Smooth muscle cell (in vitro differentiated cells): ENCODE measurements at regions not wholly inside any gene's neighbourhood (a gene's known extent, or its start where the extent isn't known, plus 50 kb on each side); places are given as distances from the start of the nearest gene placed in this dataset.

ENCODE experiments used
- DNase-seq: peaks from one replicate; lab custom pipeline; 2025; ENCODE audit not compliant: unreplicated experiment; lab: John Stamatoyannopoulos, UW
- H2AFZ ChIP-seq: fragments of 200-600 bp; sonication (generic); 2 replicates; pipeline ENCODE4 v1.6.0; 2016; ENCODE audit warnings: antibody characterized with exemption, low read depth, mild to moderate bottlenecking
- H3F3A ChIP-seq: fragments of 200-600 bp; sonication (generic); 2 replicates; pipeline ENCODE4 v1.6.0; 2017; ENCODE audit warnings: antibody characterized with exemption, low read depth
- H3K27ac ChIP-seq: fragments of 200-600 bp; sonication (generic); 2 replicates; pipeline ENCODE4 v1.5.1; 2016; ENCODE audit warnings: low read depth, mild to moderate bottlenecking
- H3K27me3 ChIP-seq: fragments of 200-600 bp; sonication (generic); 2 replicates; pipeline ENCODE4 v1.6.1; 2016; ENCODE audit warnings: low read depth, mild to moderate bottlenecking
- H3K36me3 ChIP-seq: fragments of 200-600 bp; sonication (generic); 2 replicates; pipeline ENCODE4 v1.5.1; 2016; ENCODE audit warnings: low read depth
- H3K4me1 ChIP-seq: fragments of 200-600 bp; sonication (generic); 2 replicates; pipeline ENCODE4 v1.5.1; 2016; ENCODE audit warnings: low read depth
- H3K4me2 ChIP-seq: fragments of 200-600 bp; sonication (generic); 2 replicates; pipeline ENCODE4 v1.6.0; 2016; ENCODE audit warnings: mild to moderate bottlenecking
- H3K4me3 ChIP-seq: fragments of 200-600 bp; sonication (generic); 2 replicates; pipeline ENCODE4 v1.5.1; 2016; ENCODE audit warnings: mild to moderate bottlenecking
- H3K79me2 ChIP-seq: fragments of 200-600 bp; sonication (generic); 2 replicates; pipeline ENCODE4 v1.6.0; 2016; ENCODE audit warnings: low read depth, mild to moderate bottlenecking
- H3K9ac ChIP-seq: fragments of 200-600 bp; sonication (generic); 2 replicates; pipeline ENCODE4 v1.6.0; 2016; ENCODE audit warnings: low read depth
- H3K9me3 ChIP-seq: fragments of 200-600 bp; sonication (generic); replicated peaks from 2 replicates; pipeline ENCODE4 v1.5.1; 2016; ENCODE audit warnings: low read depth
- H4K20me1 ChIP-seq: fragments of 200-600 bp; sonication (generic); 2 replicates; pipeline ENCODE4 v1.6.0; 2016; ENCODE audit warnings: low read depth
- CTCF ChIP-seq: fragments of 200-600 bp; sonication (generic); IDR thresholded peaks from 2 replicates; pipeline ENCODE4 v1.5.1; 2017; ENCODE audit warnings: borderline replicate concordance, mild to moderate bottlenecking, antibody characterized with exemption; ENCODE audit not compliant: insufficient read depth, poor library complexity, severe bottlenecking
- WGBS: methylation state at CpG from one replicate; pipeline ENCODE4 v1.1.7; 2016; ENCODE audit warnings: low lambda C conversion rate; 5-methylcytosine and 5-hydroxymethylcytosine counted together

GRCh38 chr19:30799865-30800755, 427.9 kb downstream of the ZNF536 start:
- no peaks in the 10 kb centered on the region for H3K79me2 ChIP-seq
- H3K4me3 ChIP-seq = no peak overlapping the region
- H3K4me2 ChIP-seq = no peak overlapping the region
- TF ChIP-seq CTCF = peak; percentile 62
- no peak overlapping the region for H3K27ac ChIP-seq
- no peaks in the 10 kb centered on the region for H3K4me1 ChIP-seq
- no peaks in the 10 kb centered on the region for H4K20me1 ChIP-seq
- WGBS = 47% methylated on average over 22 of the region's 22 CpGs
- H3K9me3 ChIP-seq = no peaks in the 10 kb centered on the region
- H3F3A ChIP-seq = no peaks in the 10 kb centered on the region
- no peak overlapping the region for H2AFZ ChIP-seq
- no peak for DNase-seq
- peaks cover 10% of the 10 kb centered on the region for H3K27me3 ChIP-seq
- no peaks in the 10 kb centered on the region for H3K36me3 ChIP-seq
- no peak overlapping the region for H3K9ac ChIP-seq

- TF ChIP-seq CTCF = no peak
- H3K4me2 ChIP-seq = no peak overlapping the region
- no peaks in the 10 kb centered on the region for H3K36me3 ChIP-seq
- H3K79me2 ChIP-seq = no peaks in the 10 kb centered on the region
- peaks cover 25% of the 10 kb centered on the region for H3K27me3 ChIP-seq
- H3K4me3 ChIP-seq = no peak overlapping the region
- H3K27ac ChIP-seq = no peak overlapping the region
- no peaks in the 10 kb centered on the region for H4K20me1 ChIP-seq
- H3K9ac ChIP-seq = no peak overlapping the region
- H3F3A ChIP-seq = no peaks in the 10 kb centered on the region
- no peak overlapping the region for H2AFZ ChIP-seq
- 89% methylated on average over 5 of the region's 5 CpGs for WGBS
- H3K4me1 ChIP-seq = no peaks in the 10 kb centered on the region
- no peaks in the 10 kb centered on the region for H3K9me3 ChIP-seq
- DNase-seq = no peak
Observed at GRCh38 chr19:30795727-30796126, 423.5 kb downstream of the ZNF536 start.

GRCh38 chr19:30792561-30793505, 420.6 kb downstream of the ZNF536 start:
- Histone ChIP-seq H3K79me2 (no peaks in the 10 kb centered on the region), H3K9ac (no peak overlapping the region), H3F3A (no peaks in the 10 kb centered on the region), H3K4me2 (no peak overlapping the region), H3K4me3 (no peak overlapping the region), H3K36me3 (no peaks in the 10 kb centered on the region), H2AFZ (no peak overlapping the region), H3K27me3 (peaks cover 15% of the 10 kb centered on the region), H3K27ac (no peak overlapping the region), H3K9me3 (no peaks in the 10 kb centered on the region), H4K20me1 (no peaks in the 10 kb centered on the region), H3K4me1 (no peaks in the 10 kb centered on the region)
- no peak for TF ChIP-seq CTCF
- 80% methylated on average over 6 of the region's 6 CpGs for whole genome bisulfite sequencing
- no peak for DNase-seq
